NT2/D1 (cell line): ENCODE measurements at regions not wholly inside any gene's neighbourhood (a gene's known extent, or its start where the extent isn't known, plus 50 kb on each side); places are given as distances from the start of the nearest gene placed in this dataset.

Source experiments
- SUZ12 ChIP-seq: IDR thresholded peaks from 2 replicates; pipeline ENCODE4 v1.6.1; 2011; ENCODE audit not compliant: insufficient read length, insufficient read depth; ENCODE audit errors: extremely low read depth
- ZNF274 ChIP-seq: IDR thresholded peaks from 2 replicates; pipeline ENCODE4 v1.6.1; 2011; ENCODE audit warnings: mild to moderate bottlenecking, low read depth, low read length

DNA sequence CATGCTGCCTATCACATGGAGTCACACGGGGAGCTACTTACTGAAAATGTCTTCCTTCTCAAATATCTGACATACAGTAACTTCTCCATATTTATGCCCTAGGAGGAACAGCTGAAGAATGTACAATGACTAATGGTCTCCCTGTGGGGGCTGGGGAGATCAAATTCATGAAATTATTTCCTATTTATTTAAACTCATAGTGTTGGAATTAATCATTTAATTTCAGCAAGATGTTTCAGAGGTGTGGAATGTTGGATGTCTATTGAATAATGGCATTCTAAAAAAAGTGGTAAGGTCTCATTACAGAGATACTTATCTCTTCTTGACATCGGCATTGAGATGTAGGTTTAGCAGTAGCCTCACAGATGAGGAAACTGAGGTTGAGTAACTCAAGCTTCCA, 214.3 kb upstream of the CDH11 start:
- TF ChIP-seq ZNF274 (no peak), SUZ12 (no peak)
